HUES48 (cell line): ENCODE measurements at regions not wholly inside any gene's neighbourhood (a gene's known extent, or its start where the extent isn't known, plus 50 kb on each side); places are given as distances from the start of the nearest gene placed in this dataset.
"Not testable (repeated sequence)": the region's sequence is repeated elsewhere in the genome, so short reads cannot be mapped to it uniquely, and the experiment has no call there.

Experiments
- H3K27ac ChIP-seq: one replicate; pipeline ENCODE4 v1.7.0; 2013; ENCODE audit warnings: low read depth, low read length, inconsistent platforms
- H3K27me3 ChIP-seq: 2 replicates; pipeline ENCODE4 v1.6.1; 2013; ENCODE audit warnings: mild to moderate bottlenecking, low read length; ENCODE audit not compliant: control insufficient read depth, insufficient read depth
- H3K36me3 ChIP-seq: 2 replicates; pipeline ENCODE4 v1.6.1; 2013; ENCODE audit warnings: low read length; ENCODE audit not compliant: control insufficient read depth, insufficient read depth
- H3K4me1 ChIP-seq: 2 replicates; pipeline ENCODE4 v1.6.1; 2013; ENCODE audit warnings: mild to moderate bottlenecking, low read length; ENCODE audit not compliant: control insufficient read depth, insufficient read depth
- H3K4me3 ChIP-seq: 2 replicates; pipeline ENCODE4 v1.5.1; 2013; ENCODE audit warnings: mild to moderate bottlenecking, low read depth, low read length
- H3K9ac ChIP-seq: 2 replicates; pipeline ENCODE4 v1.6.1; 2013; ENCODE audit warnings: mild to moderate bottlenecking, low read depth, low read length, moderate library complexity
- H3K9me3 ChIP-seq: 2 replicates; pipeline ENCODE4 v1.6.1; 2013; ENCODE audit warnings: low read length; ENCODE audit not compliant: control insufficient read depth, insufficient read depth

DNA sequence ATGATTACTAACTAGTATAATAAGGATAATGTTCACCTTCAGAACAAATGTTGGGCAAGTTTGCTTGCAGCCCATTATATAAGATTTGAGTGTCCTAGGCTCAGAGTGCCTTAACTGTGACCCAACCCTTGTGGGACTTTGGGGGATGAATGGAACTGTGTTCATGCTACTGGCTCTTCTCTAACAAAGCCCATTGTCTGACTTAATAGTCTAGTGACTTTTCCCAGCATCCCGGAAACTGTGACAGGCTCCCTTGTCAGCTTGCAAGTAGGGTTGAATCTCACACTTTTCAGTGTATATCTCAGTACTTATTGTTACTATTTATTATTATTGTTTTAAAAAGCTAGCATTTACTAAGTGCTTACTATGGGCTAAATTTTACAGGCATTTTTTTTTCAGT is 729.2 kb downstream of the PRIM2 start:
- H3K9ac ChIP-seq, H3K36me3 ChIP-seq, H3K4me3 ChIP-seq, H3K4me1 ChIP-seq, H3K27me3 ChIP-seq, H3K27ac ChIP-seq: not testable (repeated sequence)
- peaks cover 13% of the 10 kb centered on the region for H3K9me3 ChIP-seq

GRCh38 chr6:58047389-58047788 is 730.0 kb downstream of the PRIM2 start:
- H3K9me3 ChIP-seq, H3K27me3 ChIP-seq: not testable (repeated sequence)

GRCh38 chr6:58047865-58048264 is 730.4 kb downstream of the PRIM2 start:
- not testable (repeated sequence) for H3K9me3 ChIP-seq, H3K36me3 ChIP-seq, H3K9ac ChIP-seq, H3K4me1 ChIP-seq, H3K27me3 ChIP-seq, H3K27ac ChIP-seq, H3K4me3 ChIP-seq

More at GRCh38 chr6:58047389-58047788, 730.0 kb downstream of the PRIM2 start:
- not testable (repeated sequence) for H3K4me1 ChIP-seq, H3K27ac ChIP-seq, H3K9ac ChIP-seq, H3K4me3 ChIP-seq, H3K36me3 ChIP-seq

DNA sequence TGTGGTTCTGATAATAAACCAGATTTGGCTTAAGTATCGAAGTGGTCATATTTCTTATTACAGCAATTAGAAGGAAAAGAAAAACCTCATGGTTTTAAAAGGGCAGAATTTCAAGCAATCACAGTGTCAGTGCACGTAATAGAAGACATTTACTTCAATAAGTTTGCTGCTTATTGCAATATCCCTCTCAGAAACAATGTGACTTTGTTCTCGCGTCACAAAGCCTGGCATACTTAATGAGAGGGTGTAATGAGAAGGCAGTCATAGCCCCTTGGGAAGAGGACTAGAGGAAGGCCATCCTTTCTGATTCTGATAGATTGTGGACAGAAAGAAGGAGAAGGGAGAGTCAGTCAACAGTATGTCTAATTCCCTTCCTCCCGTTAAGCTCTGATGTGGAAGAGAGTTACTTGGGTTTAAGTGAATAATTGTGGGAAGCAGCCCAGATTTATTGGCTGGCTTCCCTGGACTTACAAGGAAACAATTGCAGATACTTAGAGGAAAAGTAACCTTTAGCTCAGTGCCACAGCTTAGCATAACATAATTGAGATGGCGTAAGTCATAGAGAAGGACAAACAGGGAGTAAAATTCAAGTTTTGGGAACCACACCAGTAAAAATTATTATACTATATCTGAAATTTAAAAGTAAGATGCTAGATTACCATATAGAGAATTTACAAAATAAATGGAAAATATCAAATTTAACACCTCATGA is 738.2 kb downstream of the PRIM2 start:
- H3K4me1 ChIP-seq, H3K27ac ChIP-seq, H3K9ac ChIP-seq, H3K36me3 ChIP-seq, H3K27me3 ChIP-seq, H3K4me3 ChIP-seq: not testable (repeated sequence)
- peaks cover 12% of the 10 kb centered on the region for H3K9me3 ChIP-seq

DNA sequence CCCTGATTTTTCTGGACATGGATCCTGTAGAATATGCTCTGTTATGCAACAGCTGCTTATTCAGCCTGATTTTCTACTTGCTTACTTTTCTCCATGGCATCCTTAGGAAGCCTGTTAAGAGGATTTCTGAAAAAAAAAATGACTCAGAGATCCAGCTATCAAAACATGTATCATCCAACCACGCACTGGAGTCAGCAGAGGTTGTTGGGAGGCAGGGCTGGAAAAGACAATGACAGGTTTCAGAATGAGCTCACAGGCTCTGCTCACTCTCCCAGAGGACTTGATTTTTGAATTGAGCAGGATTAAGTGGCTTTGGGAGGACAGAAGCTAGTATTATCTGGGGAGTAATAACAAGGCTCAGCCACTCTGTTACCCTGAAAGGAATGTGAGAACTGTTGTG is 742.3 kb downstream of the PRIM2 start:
- not testable (repeated sequence) for H3K36me3 ChIP-seq, H3K27me3 ChIP-seq, H3K4me3 ChIP-seq, H3K4me1 ChIP-seq, H3K9ac ChIP-seq, H3K9me3 ChIP-seq, H3K27ac ChIP-seq

DNA sequence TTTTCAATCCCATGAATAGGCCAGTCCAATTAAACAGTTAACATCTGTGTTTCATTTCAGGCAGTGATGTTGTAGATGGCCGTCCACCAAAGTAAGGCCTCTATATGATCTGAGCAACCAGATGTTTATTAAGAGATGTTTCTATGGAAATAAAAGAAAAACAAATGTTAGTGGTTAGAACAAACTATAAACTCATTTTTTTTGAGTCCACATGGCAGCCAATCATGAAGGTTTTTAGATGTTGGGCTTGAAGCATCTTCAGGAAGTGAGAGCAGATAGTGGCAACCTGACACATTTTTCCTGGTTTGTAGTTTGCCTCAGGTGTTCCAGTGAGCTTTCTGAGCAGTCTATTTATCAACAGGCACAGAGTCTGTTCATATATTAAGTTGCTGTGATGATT is 746.1 kb downstream of the PRIM2 start:
- H3K27ac ChIP-seq, H3K9ac ChIP-seq, H3K27me3 ChIP-seq, H3K4me3 ChIP-seq, H3K9me3 ChIP-seq, H3K36me3 ChIP-seq, H3K4me1 ChIP-seq: not testable (repeated sequence)

- H3K4me3 ChIP-seq, H3K9ac ChIP-seq, H3K36me3 ChIP-seq, H3K4me1 ChIP-seq, H3K9me3 ChIP-seq, H3K27ac ChIP-seq, H3K27me3 ChIP-seq: not testable (repeated sequence)
Observed at GRCh38 chr6:58067867-58068548, 750.6 kb downstream of the PRIM2 start.

DNA sequence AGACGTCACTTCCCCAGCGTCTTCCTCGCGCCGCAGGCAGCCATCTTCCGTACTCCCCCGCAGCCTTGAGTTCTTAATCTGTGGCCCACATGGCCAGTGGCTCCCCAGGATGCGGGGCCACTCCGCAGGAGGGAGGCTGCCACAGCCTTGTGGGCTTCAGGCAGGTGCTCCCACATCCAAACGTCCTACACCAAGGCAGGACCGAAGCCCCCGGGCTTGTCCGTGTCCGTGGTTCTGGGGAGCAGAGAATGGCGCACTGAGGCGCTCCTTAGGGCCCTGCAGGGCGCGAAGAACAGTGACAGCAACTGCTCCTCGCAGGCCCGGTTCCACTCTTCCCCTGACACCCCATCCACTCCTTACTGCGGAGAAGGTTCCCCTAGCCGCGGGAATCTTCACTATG is 755.8 kb downstream of the PRIM2 start:
- no peaks in the 10 kb centered on the region for H3K36me3 ChIP-seq
- no peaks in the 10 kb centered on the region for H3K4me1 ChIP-seq
- H3K9ac ChIP-seq = no peak overlapping the region
- no peak overlapping the region for H3K4me3 ChIP-seq
- peaks cover 30% of the 10 kb centered on the region for H3K9me3 ChIP-seq
- H3K27me3 ChIP-seq = no peaks in the 10 kb centered on the region
- no peak overlapping the region for H3K27ac ChIP-seq

DNA sequence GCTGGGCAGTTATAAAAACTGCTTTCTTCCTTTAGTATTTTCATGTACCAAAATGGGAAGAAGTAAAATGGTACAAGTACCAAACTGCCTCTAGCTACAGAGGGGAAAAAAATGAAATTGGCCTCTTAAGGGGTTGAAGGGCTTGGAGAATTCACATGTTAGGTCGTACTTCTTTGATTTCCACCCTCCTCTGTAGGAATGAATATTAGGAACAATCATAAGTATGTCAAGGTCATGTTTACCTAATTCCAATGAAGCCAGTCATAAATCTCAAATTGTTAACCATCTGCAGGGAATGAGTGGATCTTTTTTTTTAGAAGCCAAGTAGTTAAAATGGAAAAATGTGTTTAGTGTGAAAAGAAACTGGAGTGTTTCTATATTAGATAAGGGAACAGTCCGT is 772.6 kb downstream of the PRIM2 start:
- H3K27ac ChIP-seq, H3K4me3 ChIP-seq, H3K36me3 ChIP-seq, H3K9me3 ChIP-seq, H3K4me1 ChIP-seq, H3K27me3 ChIP-seq, H3K9ac ChIP-seq: not testable (repeated sequence)

GRCh38 chr6:58097251-58097650 is 779.8 kb downstream of the PRIM2 start:
- H3K27me3 ChIP-seq, H3K27ac ChIP-seq: not testable (repeated sequence)

GRCh38 chr6:58113960-58114359 is 796.5 kb downstream of the PRIM2 start:
- no peaks in the 10 kb centered on the region for H3K4me1 ChIP-seq
- H3K9me3 ChIP-seq = peaks cover 5% of the 10 kb centered on the region; the same call in 1 of the 2 replicates
- H3K27ac ChIP-seq = no peak overlapping the region
- H3K4me3 ChIP-seq = no peak overlapping the region
- no peak overlapping the region for H3K9ac ChIP-seq
- H3K36me3 ChIP-seq = no peaks in the 10 kb centered on the region
- no peaks in the 10 kb centered on the region for H3K27me3 ChIP-seq

More at GRCh38 chr6:58097251-58097650, 779.8 kb downstream of the PRIM2 start:
- H3K9ac ChIP-seq, H3K4me3 ChIP-seq, H3K9me3 ChIP-seq, H3K4me1 ChIP-seq, H3K36me3 ChIP-seq: not testable (repeated sequence)
